ENCODE measurements at regions not wholly inside any gene's neighbourhood (a gene's known extent, or its start where the extent isn't known, plus 50 kb on each side); places are given as distances from the start of the nearest gene placed in this dataset.
"Not testable (repeated sequence)": the region's sequence is repeated elsewhere in the genome, so short reads cannot be mapped to it uniquely, and the experiment has no call there.

DNA sequence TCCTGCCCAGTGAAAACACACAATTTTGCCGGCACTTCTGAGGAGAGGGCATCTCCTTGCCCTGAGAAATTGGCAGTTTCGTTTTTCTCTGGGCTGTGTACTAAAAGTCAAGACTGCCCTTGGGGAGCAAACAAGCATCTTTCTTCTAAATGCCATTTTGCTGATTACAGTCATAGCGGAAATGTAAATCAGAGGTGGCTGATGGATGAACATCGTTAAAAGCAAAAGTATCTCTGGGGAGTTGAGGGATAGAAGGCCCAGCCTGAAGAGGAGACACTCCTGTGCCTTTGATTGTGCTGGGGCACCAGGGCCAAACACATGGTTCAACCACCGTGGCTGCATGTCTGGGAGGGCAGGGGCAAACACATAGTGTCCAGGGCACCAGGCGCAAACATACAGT is 49.8 kb downstream of the ABCC12 start:
- no peak for DNase-seq (ENCODE audit: low spot score)

DNA sequence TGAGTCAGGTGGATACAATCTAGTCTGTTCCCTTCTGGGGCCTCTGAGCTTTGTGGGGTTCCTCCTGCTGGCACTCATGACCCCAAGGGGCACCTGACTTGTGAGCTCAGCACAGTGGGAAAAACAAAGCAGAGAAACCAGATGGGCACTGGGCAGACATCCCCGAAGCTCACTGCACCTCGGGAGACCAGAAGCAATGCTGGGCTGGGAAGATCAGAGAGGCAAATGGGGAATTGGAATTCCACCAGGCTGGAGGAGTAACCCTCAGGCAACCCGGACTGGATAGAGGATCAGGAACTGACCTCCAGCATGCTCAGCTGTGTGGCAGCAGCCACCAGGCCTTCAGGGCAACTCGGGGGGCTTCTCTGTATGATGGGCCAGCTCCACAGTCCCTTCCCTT is 50.3 kb downstream of the ABCC12 start:
- no peak for DNase-seq (ENCODE audit: low spot score)

GRCh38 chr16:48103591-48103990 is 52.2 kb downstream of the ABCC12 start:
- DNase-seq (ENCODE audit: low spot score) = no peak

DNA sequence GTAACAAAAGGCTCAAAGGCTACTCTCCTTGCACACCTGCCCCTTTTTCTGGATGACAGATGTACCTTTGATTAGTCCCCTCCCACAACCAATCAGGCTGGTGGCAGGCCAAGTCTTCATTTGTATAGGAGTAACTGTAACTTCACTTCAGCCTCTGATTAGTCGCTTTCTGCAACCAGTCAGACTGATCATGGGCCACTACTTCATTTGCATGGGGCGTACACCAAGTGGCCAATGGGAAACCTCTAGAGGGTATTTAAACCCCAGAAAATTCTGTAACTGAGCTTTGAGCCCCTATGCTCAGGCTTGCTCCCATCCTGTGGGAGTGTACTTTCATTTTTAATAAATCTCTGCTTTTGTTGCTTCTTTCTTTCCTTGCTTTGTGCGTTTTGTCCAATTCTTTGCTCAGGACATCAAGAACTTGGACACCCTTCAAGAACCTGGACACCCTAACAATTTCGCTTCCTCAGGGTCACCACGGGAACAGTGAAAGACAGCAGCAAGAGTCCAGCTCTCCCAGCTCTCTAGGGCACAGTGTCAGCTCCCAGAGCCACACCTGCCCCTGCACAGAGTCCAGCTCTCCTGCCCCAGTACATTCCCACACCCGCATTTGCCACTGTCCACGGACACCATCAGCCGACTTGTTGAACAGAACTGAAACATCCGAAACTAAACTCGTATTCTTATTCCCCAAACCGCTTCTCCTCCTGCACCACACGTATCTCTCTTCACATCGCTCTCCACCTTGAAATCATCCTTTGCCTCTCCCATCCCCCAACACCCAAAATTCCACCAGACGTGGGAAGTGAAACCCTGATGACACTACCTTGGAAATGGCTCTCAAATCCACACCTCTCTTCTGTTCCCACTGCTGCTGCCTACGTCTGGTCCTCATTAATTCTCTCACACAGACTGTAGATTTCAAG is 53.4 kb downstream of the ABCC12 start:
- no peak for DNase-seq (ENCODE audit: low spot score)

DNA sequence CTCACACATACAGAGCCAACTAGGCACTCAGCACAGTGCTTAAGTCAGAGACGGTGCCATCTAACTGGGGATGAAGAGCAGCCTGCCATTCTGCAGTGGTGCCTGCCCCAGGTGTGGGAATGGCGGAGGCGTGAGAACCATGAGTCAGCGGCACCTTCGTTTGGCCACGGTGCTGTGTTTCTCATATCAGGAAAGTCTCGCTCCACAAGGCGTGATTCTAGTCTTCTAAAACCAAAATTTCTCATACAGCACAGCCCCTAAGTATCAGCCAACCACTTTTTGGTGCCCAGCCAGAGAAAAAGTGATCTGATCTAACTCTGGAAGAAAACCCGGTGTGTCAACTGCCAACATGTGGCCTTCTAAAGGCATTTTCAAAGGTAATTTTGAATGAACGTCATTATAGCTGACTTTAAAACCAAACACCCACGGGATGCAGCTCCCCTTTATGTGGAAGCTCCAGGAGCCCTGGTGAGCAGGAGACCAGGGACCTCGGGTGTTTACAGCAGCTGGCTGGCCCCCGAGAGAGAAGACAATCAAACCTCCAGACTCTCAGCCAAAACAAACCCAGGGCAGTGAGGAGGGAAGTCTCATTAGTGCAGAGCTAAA is 54.6 kb downstream of the ABCC12 start:
- DNase-seq (ENCODE audit: low spot score) = no peak

GRCh38 chr16:48099455-48099854 is 56.3 kb downstream of the ABCC12 start:
- no peak for DNase-seq (ENCODE audit: low spot score)

- no peak for DNase-seq (ENCODE audit: low spot score)
These were observed 57.3 kb downstream of the ABCC12 start for GRCh38 chr16:48098472-48098871.

DNA sequence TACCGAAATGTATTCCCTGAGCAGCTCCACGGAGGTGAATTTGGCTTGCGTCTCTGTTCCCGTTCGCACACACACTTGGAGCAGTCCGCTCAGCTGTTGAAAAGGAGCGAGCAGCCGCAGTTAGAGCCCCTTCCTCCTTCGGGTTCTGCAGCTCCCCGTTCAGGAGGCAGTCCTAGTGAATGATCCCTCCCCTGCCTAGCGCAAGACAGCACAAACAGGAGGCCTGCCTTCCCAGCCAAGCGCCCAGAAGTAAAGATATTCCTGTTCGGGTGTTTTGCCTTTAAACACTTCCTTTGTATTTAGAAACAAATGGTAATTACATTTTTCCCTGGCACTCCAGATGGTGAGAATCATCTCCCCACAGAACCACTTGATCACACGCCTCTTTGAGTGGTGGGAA is 64.7 kb downstream of the ABCC12 start:
- DNase-seq (ENCODE audit: low spot score) = no peak

GRCh38 chr16:48089053-48089792 is 66.6 kb downstream of the ABCC12 start:
- no peak for DNase-seq (ENCODE audit: low spot score)

- DNase-seq (ENCODE audit: low spot score) = no peak
These were observed 68.2 kb downstream of the ABCC12 start for GRCh38 chr16:48087639-48088038.

DNA sequence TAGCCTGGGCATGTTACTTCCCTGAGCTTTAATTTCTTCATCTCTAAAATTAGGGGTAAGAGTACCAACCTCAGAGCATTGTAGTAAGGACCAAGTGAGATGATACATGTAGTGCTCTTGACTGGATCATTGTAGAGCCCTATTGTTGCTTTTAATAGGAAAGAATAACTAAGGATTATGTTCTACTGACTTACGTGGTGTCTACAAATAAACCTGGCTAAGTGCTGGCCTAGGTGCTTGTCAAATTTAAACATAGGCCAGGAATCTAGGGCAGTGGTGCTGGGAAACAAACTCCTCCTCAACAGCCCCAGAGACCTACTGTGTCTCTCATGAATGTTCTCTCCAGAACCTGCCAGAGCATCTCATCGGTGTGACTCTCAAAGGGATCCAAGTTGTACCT is 69.4 kb downstream of the ABCC12 start:
- no peak for DNase-seq (ENCODE audit: low spot score)

DNA sequence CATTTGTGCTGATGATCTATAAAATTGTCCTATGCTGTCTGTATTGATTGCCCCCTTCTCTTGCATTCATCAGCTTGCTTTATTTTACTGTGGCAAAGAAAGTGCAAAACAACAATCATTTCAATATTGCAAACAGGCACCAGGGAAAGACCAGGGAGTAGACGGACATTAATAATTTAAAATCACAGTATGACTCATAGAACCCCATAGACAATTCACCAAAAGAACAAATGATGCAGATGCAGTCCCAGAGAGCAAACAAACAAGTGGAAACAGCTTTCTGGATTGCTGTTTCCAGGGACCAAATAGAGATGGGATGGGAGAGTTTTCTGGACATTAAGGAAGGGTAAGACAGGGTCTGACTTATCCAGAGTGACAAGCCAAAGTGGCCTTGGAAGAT is 70.1 kb downstream of the ABCC12 start:
- DNase-seq (ENCODE audit: low spot score) = no peak

- no peak for DNase-seq (ENCODE audit: low spot score)
These were observed 71.0 kb downstream of the ABCC12 start for GRCh38 chr16:48084826-48085225.

- no peak for DNase-seq (ENCODE audit: low spot score)
These were observed 73.3 kb downstream of the ABCC12 start for GRCh38 chr16:48082516-48082915.

DNA sequence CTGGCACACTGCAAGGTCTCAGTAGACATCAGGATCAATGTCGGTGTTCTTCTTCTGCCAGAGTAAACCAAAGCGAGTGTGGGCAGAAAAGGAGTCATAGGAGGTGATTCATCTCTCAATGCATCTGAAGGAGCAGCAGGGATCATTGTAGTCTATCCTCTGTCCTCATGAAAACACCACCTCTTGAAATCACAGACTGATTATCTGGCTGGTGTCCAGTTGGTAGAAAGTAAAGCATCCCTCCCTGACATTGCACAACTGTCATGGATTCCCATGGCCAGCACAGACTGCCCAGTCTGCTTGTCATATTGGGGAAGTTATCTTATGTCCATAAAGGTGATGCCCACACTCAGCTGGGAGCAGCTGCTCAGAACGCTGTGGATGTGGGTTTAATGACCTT is 74.1 kb downstream of the ABCC12 start:
- DNase-seq (ENCODE audit: low spot score) = no peak

DNA sequence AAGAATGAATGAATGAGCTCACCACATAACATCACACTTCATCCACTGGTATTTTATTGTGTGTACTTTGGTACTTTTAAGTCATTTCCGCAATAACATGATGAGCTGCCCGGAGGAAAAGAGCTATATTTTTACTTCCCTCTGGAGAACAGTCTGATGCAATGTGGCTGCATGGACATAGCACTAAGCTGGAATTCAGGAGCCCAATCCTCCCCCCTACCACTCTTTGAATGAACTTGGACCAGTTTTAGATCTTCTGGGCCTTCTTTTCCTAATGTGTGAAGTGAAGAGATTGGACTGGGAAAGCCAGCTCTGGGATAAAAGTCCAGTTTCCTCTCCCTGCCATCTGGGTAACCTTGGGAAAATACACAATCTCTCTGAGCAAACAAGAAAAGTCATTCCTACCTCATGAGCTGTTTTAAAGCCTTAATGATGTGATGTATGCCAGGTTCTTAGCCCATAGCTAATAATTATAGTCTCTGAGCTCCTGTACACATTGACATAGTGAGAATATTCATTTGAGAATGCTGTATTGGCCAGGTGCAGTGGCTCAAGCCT is 79.3 kb downstream of the ABCC12 start:
- no peak for DNase-seq (ENCODE audit: low spot score)

DNA sequence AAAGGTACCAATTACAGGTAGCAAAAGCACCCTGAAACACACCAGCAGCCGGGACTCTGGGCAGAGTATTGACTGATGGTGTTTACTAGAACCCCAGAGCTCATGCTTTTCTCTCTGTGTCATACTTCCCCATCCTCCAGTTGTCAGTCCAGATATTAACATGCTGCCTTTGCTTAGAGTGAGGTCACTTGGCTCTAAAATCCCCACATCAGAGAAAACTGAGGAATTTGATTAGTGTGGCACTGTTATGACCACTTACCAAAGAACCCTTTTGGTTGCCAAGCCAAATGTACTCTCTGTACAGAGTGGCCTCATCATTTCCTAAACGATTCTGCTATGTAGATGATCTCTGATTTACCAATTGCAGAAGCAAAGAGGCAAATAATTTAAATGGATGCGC is 80.4 kb downstream of the ABCC12 start:
- DNase-seq (ENCODE audit: low spot score) = no peak

- DNase-seq (ENCODE audit: low spot score) = no peak
These were observed 88.4 kb downstream of the ABCC12 start for GRCh38 chr16:48067388-48067787.

DNA sequence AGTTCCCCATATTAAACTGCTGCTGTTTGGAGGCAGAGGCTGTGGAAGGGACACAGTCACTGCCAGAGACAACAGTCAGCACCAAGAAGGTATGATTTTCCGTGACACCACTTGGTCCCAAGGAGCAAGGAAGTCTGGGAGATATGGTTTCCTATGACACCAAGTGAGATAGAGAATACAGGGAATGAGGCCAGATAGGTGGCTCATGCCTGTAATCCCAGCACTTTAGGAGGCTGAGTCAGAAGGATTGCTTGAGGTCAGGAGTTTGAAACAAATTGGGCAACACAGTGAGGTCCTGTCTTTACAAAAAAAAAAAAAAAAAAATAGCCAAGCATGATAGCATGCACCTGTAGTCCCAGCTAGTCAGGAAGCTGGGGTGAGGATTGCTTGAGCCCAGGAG is 90.8 kb downstream of the ABCC12 start:
- DNase-seq (ENCODE audit: low spot score) = no peak

- DNase-seq (ENCODE audit: low spot score) = no peak
These were observed 93.1 kb downstream of the ABCC12 start for GRCh38 chr16:48062681-48063080.

GRCh38 chr16:48059936-48060335 is 95.9 kb downstream of the ABCC12 start:
- no peak for DNase-seq (ENCODE audit: low spot score)

- DNase-seq (ENCODE audit: low spot score) = not testable (repeated sequence)
These were observed 96.6 kb downstream of the ABCC12 start for GRCh38 chr16:48059190-48059589.
